Testis (tissue), 2 donors: ENCODE measurements at regions not wholly inside any gene's neighbourhood (a gene's known extent, or its start where the extent isn't known, plus 50 kb on each side); places are given as distances from the start of the nearest gene placed in this dataset.

Experiments
- DNase-seq: peaks from one replicate; pipeline ENCODE4 v3.0.0-alpha.2; 2019
- H3K27ac ChIP-seq, 2 donors: fragments of 200-600 bp; sonication (generic); one replicate each; pipeline ENCODE4 v1.5.1; 2019
- H3K27me3 ChIP-seq: fragments of 200-600 bp; sonication (generic); one replicate; pipeline ENCODE4 v1.5.1; 2019
- H3K36me3 ChIP-seq: fragments of 200-600 bp; sonication (generic); one replicate; pipeline ENCODE4 v1.5.1; 2017; ENCODE audit warnings: low read depth; ENCODE audit errors: missing control alignments
- H3K4me1 ChIP-seq: fragments of 200-600 bp; sonication (generic); one replicate; pipeline ENCODE4 v1.5.1; 2019
- H3K4me3 ChIP-seq, 2 donors: fragments of 200-600 bp; sonication (generic); one replicate each; pipeline ENCODE4 v1.5.1; 2017 to 2019
- H3K9me3 ChIP-seq: fragments of 200-600 bp; sonication (generic); one replicate; pipeline ENCODE4 v1.5.1; 2017
- POLR2A ChIP-seq: fragments of 450-650 bp; IDR thresholded peaks from one replicate; pipeline ENCODE4 v1.6.1; 2017; ENCODE audit warnings: antibody characterized with exemption, mild to moderate bottlenecking, moderate library complexity
- WGBS, 2 donors: methylation state at CpG; one replicate each; pipeline ENCODE4 v1.1.5; 2018; 5-methylcytosine and 5-hydroxymethylcytosine counted together
- intact Hi-C: fragments of 100-400 bp; cut with DNase I; formaldehyde crosslinking; loops from one replicate; pipeline ENCODE4 v1.15.1; 2023; ENCODE audit warnings: low total_unique reads
- TF ChIP-seq, protein P1 (sequence below), 3 experiments: fragments of 450-650 bp in 2 of 3; fragments of 200-600 bp in 1 of 3; sonication (generic) in 1 of 3; IDR thresholded peaks; one replicate each; pipeline ENCODE4 v1.5.1; 2016 to 2019; ENCODE audit warnings: antibody characterized with exemption in 3 of 3, mild to moderate bottlenecking in 2 of 3, moderate library complexity in 1 of 3

GRCh38 chr18:51321696-51322095 lies 124.2 kb upstream of the MEX3C start:
- Histone ChIP-seq H3K4me3 (no peak overlapping the region), H3K9me3 (no peaks in the 10 kb centered on the region), H3K27ac (no peak overlapping the region), H3K4me1 (no peaks in the 10 kb centered on the region), H3K27me3 (no peaks in the 10 kb centered on the region), H3K36me3 (no peaks in the 10 kb centered on the region)
- intact Hi-C loops: no loop called here
- TF ChIP-seq, protein P1, sequence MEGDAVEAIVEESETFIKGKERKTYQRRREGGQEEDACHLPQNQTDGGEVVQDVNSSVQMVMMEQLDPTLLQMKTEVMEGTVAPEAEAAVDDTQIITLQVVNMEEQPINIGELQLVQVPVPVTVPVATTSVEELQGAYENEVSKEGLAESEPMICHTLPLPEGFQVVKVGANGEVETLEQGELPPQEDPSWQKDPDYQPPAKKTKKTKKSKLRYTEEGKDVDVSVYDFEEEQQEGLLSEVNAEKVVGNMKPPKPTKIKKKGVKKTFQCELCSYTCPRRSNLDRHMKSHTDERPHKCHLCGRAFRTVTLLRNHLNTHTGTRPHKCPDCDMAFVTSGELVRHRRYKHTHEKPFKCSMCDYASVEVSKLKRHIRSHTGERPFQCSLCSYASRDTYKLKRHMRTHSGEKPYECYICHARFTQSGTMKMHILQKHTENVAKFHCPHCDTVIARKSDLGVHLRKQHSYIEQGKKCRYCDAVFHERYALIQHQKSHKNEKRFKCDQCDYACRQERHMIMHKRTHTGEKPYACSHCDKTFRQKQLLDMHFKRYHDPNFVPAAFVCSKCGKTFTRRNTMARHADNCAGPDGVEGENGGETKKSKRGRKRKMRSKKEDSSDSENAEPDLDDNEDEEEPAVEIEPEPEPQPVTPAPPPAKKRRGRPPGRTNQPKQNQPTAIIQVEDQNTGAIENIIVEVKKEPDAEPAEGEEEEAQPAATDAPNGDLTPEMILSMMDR (IDR thresholded peaks at IDR 0.05): no peak
- no peak for TF ChIP-seq POLR2A
- DNase-seq: no peak
- 41 to 61% methylated on average over 1 of the region's 1 CpG for WGBS, 2 donors

GRCh38 chr18:51323961-51324360 lies 126.5 kb upstream of the MEX3C start:
- H3K27me3 ChIP-seq: no peaks in the 10 kb centered on the region
- no peaks in the 10 kb centered on the region for H3K4me1 ChIP-seq
- intact Hi-C loops: no loop called here
- no peaks in the 10 kb centered on the region for H3K9me3 ChIP-seq
- DNase-seq: no peak
- WGBS, 2 donors: 65 to 68% methylated on average over 4 of the region's 4 CpGs
- no peak overlapping the region for H3K27ac ChIP-seq
- no peaks in the 10 kb centered on the region for H3K36me3 ChIP-seq
- H3K4me3 ChIP-seq: no peak overlapping the region
- TF ChIP-seq POLR2A: no peak
- TF ChIP-seq, protein P1 (IDR thresholded peaks at IDR 0.05): no peak

DNA sequence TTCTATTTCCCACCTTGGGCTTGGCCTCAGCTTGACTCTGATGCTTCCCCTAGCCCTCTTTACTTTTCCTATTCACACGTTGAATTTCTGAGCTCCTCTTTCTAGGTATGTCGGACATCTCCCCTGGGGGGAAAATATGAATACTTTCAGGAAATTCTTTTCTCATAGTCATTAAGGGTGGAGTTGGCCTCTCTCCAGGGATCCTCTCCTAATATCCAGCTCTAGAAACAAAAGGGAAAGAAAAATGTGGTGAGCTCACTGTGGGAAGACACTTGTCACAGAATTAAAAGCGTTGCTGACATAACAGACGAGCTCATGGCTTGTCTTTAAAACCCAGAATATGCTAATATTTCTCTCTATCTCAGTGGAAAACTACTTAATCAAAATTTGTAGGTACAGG lies 132.7 kb upstream of the MEX3C start:
- TF ChIP-seq POLR2A: no peak
- TF ChIP-seq, protein P1 (IDR thresholded peaks at IDR 0.05): no peak

GRCh38 chr18:51330739-51331138 lies 133.3 kb upstream of the MEX3C start:
- intact Hi-C loops: no loop called here
- WGBS, 2 donors: 54 to 57% methylated on average over 5 of the region's 5 CpGs
- no peaks in the 10 kb centered on the region for H3K4me1 ChIP-seq

More for the DNA sequence above, 132.7 kb upstream of the MEX3C start:
- DNase-seq: no peak
- no peak overlapping the region for H3K4me3 ChIP-seq
- intact Hi-C loops: no loop called here
- H3K4me1 ChIP-seq: no peaks in the 10 kb centered on the region
- H3K9me3 ChIP-seq: no peaks in the 10 kb centered on the region
- 56 to 70% methylated on average over 4 of the region's 4 CpGs for WGBS, 2 donors
- H3K36me3 ChIP-seq: no peaks in the 10 kb centered on the region
- H3K27me3 ChIP-seq: no peaks in the 10 kb centered on the region
- H3K27ac ChIP-seq: no peak overlapping the region

GRCh38 chr18:51337406-51337805 lies 139.9 kb upstream of the MEX3C start:
- no peaks in the 10 kb centered on the region for H3K4me1 ChIP-seq
- no peak overlapping the region for H3K27ac ChIP-seq
- TF ChIP-seq, protein P1 (IDR thresholded peaks at IDR 0.05): no peak
- TF ChIP-seq POLR2A: no peak
- no peak overlapping the region for H3K4me3 ChIP-seq
- H3K27me3 ChIP-seq: no peaks in the 10 kb centered on the region
- intact Hi-C loops: no loop called here
- no peak for DNase-seq
- no peaks in the 10 kb centered on the region for H3K36me3 ChIP-seq
- no peaks in the 10 kb centered on the region for H3K9me3 ChIP-seq
- WGBS, 2 donors: 33 to 73% methylated on average over 2 of the region's 2 CpGs

More at GRCh38 chr18:51330739-51331138, 133.3 kb upstream of the MEX3C start:
- H3K36me3 ChIP-seq: no peaks in the 10 kb centered on the region
- H3K4me3 ChIP-seq: no peak overlapping the region
- no peak overlapping the region for H3K27ac ChIP-seq
- no peaks in the 10 kb centered on the region for H3K27me3 ChIP-seq
- no peaks in the 10 kb centered on the region for H3K9me3 ChIP-seq
- TF ChIP-seq, protein P1 (IDR thresholded peaks at IDR 0.05): no peak
- TF ChIP-seq POLR2A: no peak
- DNase-seq: no peak
